Thyroid gland (tissue), 4 donors: ENCODE measurements at regions not wholly inside any gene's neighbourhood (a gene's known extent, or its start where the extent isn't known, plus 50 kb on each side); places are given as distances from the start of the nearest gene placed in this dataset.

Experiments
- DNase-seq, 2 donors: peaks; one replicate each; pipeline ENCODE4 v3.0.0-alpha.2; 2019
- H3K27ac ChIP-seq, 3 donors: fragments of 200-600 bp; sonication (generic); 1 replicate in 2 of 3; 2 replicates in 1 of 3; pipeline ENCODE4 v1.5.1; 2016 to 2019; ENCODE audit warnings: mild to moderate bottlenecking in 1 of 3, moderate library complexity in 1 of 3
- H3K27me3 ChIP-seq: fragments of 200-600 bp; sonication (generic); one replicate; pipeline ENCODE4 v1.5.1; 2019
- H3K36me3 ChIP-seq, 2 donors: fragments of 200-600 bp; sonication (generic); one replicate each; pipeline ENCODE4 v1.5.1; 2016 to 2019
- H3K4me1 ChIP-seq, 2 donors: fragments of 200-600 bp; sonication (generic); one replicate each; pipeline ENCODE4 v1.5.1; 2017 to 2019
- H3K4me3 ChIP-seq, 3 donors: fragments of 200-600 bp; sonication (generic); replicated peaks in 1 of 3; 1 replicate in 2 of 3; 2 replicates in 1 of 3; pipeline ENCODE4 v1.5.1; 2016; ENCODE audit warnings: mild to moderate bottlenecking in 1 of 3
- H3K9me3 ChIP-seq: fragments of 200-600 bp; sonication (generic); one replicate; pipeline ENCODE4 v1.5.1; 2017
- CTCF ChIP-seq, 6 experiments: fragments of 200-600 bp in 3 of 6; fragments of 450-650 bp in 3 of 6; sonication (generic) in 3 of 6; IDR thresholded peaks; one replicate each; pipeline ENCODE4 v1.5.1; 2016 to 2019; ENCODE audit warnings: antibody characterized with exemption in 6 of 6, mild to moderate bottlenecking in 2 of 6, inconsistent platforms in 1 of 6, moderate library complexity in 1 of 6
- POLR2A ChIP-seq, 2 donors: fragments of 450-650 bp; IDR thresholded peaks; one replicate each; pipeline ENCODE4 v1.6.1; 2017; ENCODE audit warnings: antibody characterized with exemption in 2 of 2, mild to moderate bottlenecking in 2 of 2, moderate library complexity in 1 of 2
- WGBS, 2 donors: methylation state at CpG; one replicate each; pipeline ENCODE4 v1.1.5; 2017; 5-methylcytosine and 5-hydroxymethylcytosine counted together
- intact Hi-C: fragments of 100-400 bp; cut with DNase I; formaldehyde crosslinking; loops from one replicate; pipeline ENCODE4 v1.15.1; 2023

DNA sequence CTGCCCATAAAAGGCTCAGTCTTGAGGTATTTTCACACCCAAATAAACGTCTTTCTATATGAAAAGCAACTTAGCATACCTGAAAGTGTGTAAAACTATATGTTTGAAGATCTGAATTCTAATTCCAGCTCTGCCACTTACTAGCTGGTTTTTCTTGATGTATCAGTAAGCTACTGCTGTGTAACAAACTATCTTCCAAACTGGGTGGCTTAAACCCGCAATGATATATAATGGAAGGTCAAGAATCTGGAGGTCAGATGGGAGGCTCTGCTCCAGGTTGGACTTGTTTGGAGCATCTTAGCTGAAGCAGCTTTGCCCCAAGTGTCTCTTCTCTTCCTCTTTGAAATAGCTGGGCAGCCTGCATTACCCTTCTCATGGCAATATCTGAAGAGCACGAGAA is 164.3 kb upstream of the IRX5 start:
- WGBS, 2 donors = 84 to 86% methylated on average over 3 of the region's 3 CpGs
- Histone ChIP-seq H3K36me3 (no peaks in the 10 kb centered on the region), H3K9me3 (no peaks in the 10 kb centered on the region), H3K27me3 (no peaks in the 10 kb centered on the region), H3K4me1 (no peaks in the 10 kb centered on the region), H3K27ac (no peak overlapping the region), H3K4me3 (no peak overlapping the region)
- intact Hi-C loops = loop anchor here (10.0 kb wide), 1 partner anchor 58 kb away; no protein-coding TSS in a partner anchor
- no peak for DNase-seq
- TF ChIP-seq CTCF (IDR thresholded peaks at IDR 0.05) (no peak), POLR2A (IDR thresholded peaks at IDR 0.05) (no peak)

GRCh38 chr16:54750249-54750648 is 180.4 kb upstream of the IRX5 start:
- TF ChIP-seq POLR2A (IDR thresholded peaks at IDR 0.05) = no peak
- TF ChIP-seq CTCF (IDR thresholded peaks at IDR 0.05) = no peak
- no peaks in the 10 kb centered on the region for H3K27me3 ChIP-seq
- no peaks in the 10 kb centered on the region for H3K4me1 ChIP-seq
- no peaks in the 10 kb centered on the region for H3K36me3 ChIP-seq
- no peaks in the 10 kb centered on the region for H3K9me3 ChIP-seq
- intact Hi-C loops = no loop called here
- no peak overlapping the region for H3K4me3 ChIP-seq
- DNase-seq = no peak
- no peak overlapping the region for H3K27ac ChIP-seq
- WGBS, 2 donors = 84 to 85% methylated on average over 7 of the region's 7 CpGs

GRCh38 chr16:54748611-54749190 is 182.0 kb upstream of the IRX5 start:
- Histone ChIP-seq H3K9me3 (no peaks in the 10 kb centered on the region), H3K27me3 (no peaks in the 10 kb centered on the region), H3K4me1 (no peaks in the 10 kb centered on the region), H3K27ac (no peak overlapping the region), H3K36me3 (no peaks in the 10 kb centered on the region), H3K4me3 (no peak overlapping the region)
- no peak for DNase-seq
- 59 to 66% methylated on average over 6 of the region's 6 CpGs for WGBS, 2 donors
- intact Hi-C loops = no loop called here
- TF ChIP-seq POLR2A (IDR thresholded peaks at IDR 0.05) = no peak
- no peak for TF ChIP-seq CTCF (IDR thresholded peaks at IDR 0.05)

DNA sequence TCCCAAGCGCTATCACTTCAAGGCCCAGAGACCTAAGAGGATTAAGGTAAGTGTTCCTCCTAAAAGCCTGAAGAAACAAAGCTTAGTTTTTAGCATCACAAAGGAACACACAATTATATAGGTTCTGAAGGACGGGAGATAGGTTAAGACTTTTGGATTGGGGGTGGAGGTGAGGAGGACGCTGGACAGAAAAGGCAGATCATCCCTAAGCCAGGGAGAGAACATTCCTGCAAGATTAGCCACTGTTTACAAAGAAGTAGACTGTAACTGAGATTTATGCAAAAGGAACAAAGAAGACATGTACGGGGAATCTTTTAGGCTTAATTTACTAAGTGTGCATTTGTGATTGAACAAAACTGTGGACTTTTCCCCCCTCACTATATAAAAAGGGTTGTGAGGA is 184.1 kb upstream of the IRX5 start:
- no peak overlapping the region for H3K27ac ChIP-seq
- no peaks in the 10 kb centered on the region for H3K36me3 ChIP-seq
- H3K4me1 ChIP-seq = no peaks in the 10 kb centered on the region
- H3K4me3 ChIP-seq = no peak overlapping the region
- TF ChIP-seq POLR2A (IDR thresholded peaks at IDR 0.05) (no peak), CTCF (IDR thresholded peaks at IDR 0.05) (no peak)
- DNase-seq = no peak
- WGBS, 2 donors = 76 to 83% methylated on average over 4 of the region's 4 CpGs
- no peaks in the 10 kb centered on the region for H3K27me3 ChIP-seq
- H3K9me3 ChIP-seq = no peaks in the 10 kb centered on the region
- intact Hi-C loops = no loop called here

DNA sequence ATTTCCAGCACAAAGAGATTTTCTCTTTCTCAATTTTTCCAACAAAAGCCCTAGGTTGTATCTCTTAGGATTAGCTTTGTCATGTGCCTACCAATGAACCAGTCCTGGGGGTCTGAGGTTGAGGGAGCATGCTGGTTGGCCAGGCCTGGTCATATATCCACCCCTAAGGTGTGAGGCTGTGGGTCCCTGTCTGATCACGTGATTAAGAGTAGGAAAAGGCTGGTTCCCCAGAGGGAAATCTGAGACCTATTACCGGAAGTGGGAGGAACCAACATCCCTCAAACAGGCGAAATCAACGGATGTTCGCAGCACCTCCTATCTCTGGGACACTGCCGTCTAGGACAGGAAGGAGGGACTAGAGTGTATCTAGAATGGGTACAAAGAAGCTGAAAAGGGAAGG is 185.7 kb upstream of the IRX5 start:
- WGBS, 2 donors = 79 to 84% methylated on average over 6 of the region's 6 CpGs
- Histone ChIP-seq H3K27me3 (no peaks in the 10 kb centered on the region), H3K36me3 (no peaks in the 10 kb centered on the region), H3K4me1 (no peaks in the 10 kb centered on the region), H3K4me3 (no peak overlapping the region), H3K27ac (no peak overlapping the region), H3K9me3 (no peaks in the 10 kb centered on the region)
- intact Hi-C loops = no loop called here
- no peak for DNase-seq
- TF ChIP-seq POLR2A (IDR thresholded peaks at IDR 0.05) (no peak), CTCF (IDR thresholded peaks at IDR 0.05) (no peak)
